K562 (cell line): ENCODE measurements at regions not wholly inside any gene's neighbourhood (a gene's known extent, or its start where the extent isn't known, plus 50 kb on each side); places are given as distances from the start of the nearest gene placed in this dataset.

ENCODE experiments used
- ATAC-seq: fragments of 200-7000 bp; cut with Tn5 transposase; 3 replicates; pipeline ENCODE4 v1.9.1; 2020; ENCODE audit warnings: moderate library complexity
- BruUV-seq: library from RNA; stranded (reverse); fragments of 400-500 nt; replicated peaks from 2 replicates; lab custom pipeline; 2021; lab: Mats Ljungman, UMichigan
- CTCF ChIA-PET: fragments of 300-600 bp; formaldehyde crosslinking; extraction: SDS; loops from one replicate; lab custom pipeline; 2021; ENCODE audit warnings: low intra/inter-chr PET ratio; lab: Yijun Ruan, JAX
- POLR2A ChIA-PET: fragments of 300-600, 350-650 bp; sonication (Branson Sonifier 250); formaldehyde crosslinking; extraction: SDS; loops from one replicate; lab custom pipeline; 2021; ENCODE audit warnings: antibody characterized with exemption, inconsistent platforms; lab: Yijun Ruan, JAX
- DNase-seq, 4 experiments: peaks; one replicate each; pipeline versions ENCODE4 v3.0.0 to v3.0.0-alpha.2; 2011 to 2018; ENCODE audit warnings: low spot score in 3 of 4, mixed read lengths in 3 of 4; ENCODE audit errors: extremely low read depth in 1 of 4
- FAIRE-seq: peaks from 2 replicates; lab custom pipeline; 2011; peaks lifted over from hg19 to GRCh38; lab: Jason Lieb, UNC
- H2AFZ ChIP-seq: 2 replicates; pipeline ENCODE4 v1.6.0; 2011; ENCODE audit warnings: low read depth, low read length, control low read depth, inconsistent platforms
- H3K27ac ChIP-seq: fragments of 200-600 bp; 3 replicates; pipeline ENCODE4 v1.8.0; 2011; ENCODE audit warnings: low read depth, mild to moderate bottlenecking, control low read depth, inconsistent platforms, low read length, moderate library complexity, mixed read lengths; ENCODE audit errors: extremely low read depth
- H3K27me3 ChIP-seq, 2 experiments: fragments of 300-600 bp in 1 of 2; 2 replicates in 1 of 2; 3 replicates in 1 of 2; pipeline versions ENCODE4 v1.6.0 to v1.8.0; 2011; ENCODE audit warnings: inconsistent platforms in 2 of 2, low read length in 2 of 2, mild to moderate bottlenecking in 1 of 2, mixed read lengths in 1 of 2, moderate library complexity in 1 of 2; ENCODE audit not compliant: control insufficient read depth in 2 of 2, insufficient read depth in 2 of 2
- H3K36me3 ChIP-seq: fragments of 300-600 bp; 3 replicates; pipeline ENCODE4 v1.8.0; 2011; ENCODE audit warnings: mild to moderate bottlenecking, low read length, inconsistent platforms; ENCODE audit not compliant: control insufficient read depth, insufficient read depth
- H3K4me1 ChIP-seq, 2 experiments: fragments of 200-600 bp in 1 of 2; replicated peaks in 1 of 2; 2 replicates in 1 of 2; 3 replicates in 1 of 2; pipeline versions ENCODE4 v1.5.1 to v1.8.0; 2011; ENCODE audit warnings: inconsistent platforms in 2 of 2, low read length in 2 of 2, mild to moderate bottlenecking in 1 of 2, mixed read lengths in 1 of 2, moderate library complexity in 1 of 2; ENCODE audit not compliant: control insufficient read depth in 2 of 2, insufficient read depth in 2 of 2
- H3K4me2 ChIP-seq: 2 replicates; pipeline ENCODE4 v1.6.1; 2011; ENCODE audit warnings: low read length, control low read depth, inconsistent platforms, mixed read lengths; ENCODE audit not compliant: insufficient read depth
- H3K4me3 ChIP-seq: fragments of 200-600 bp; sonication (generic), shearing (Covaris generic); 2 replicates; pipeline ENCODE4 v1.5.1; 2016; ENCODE audit warnings: control low read depth, inconsistent platforms
- H3K79me2 ChIP-seq: fragments of 200-600 bp; 3 replicates; pipeline ENCODE4 v1.8.0; 2011; ENCODE audit warnings: low read length, inconsistent platforms; ENCODE audit not compliant: control insufficient read depth, insufficient read depth
- H3K9ac ChIP-seq, 2 experiments: 2 replicates each; pipeline versions ENCODE4 v1.6.0 to v1.6.1; 2011; ENCODE audit warnings: low read depth in 2 of 2, low read length in 2 of 2, control low read depth in 1 of 2, inconsistent platforms in 1 of 2, mild to moderate bottlenecking in 1 of 2, mixed read lengths in 1 of 2; ENCODE audit not compliant: insufficient read depth in 1 of 2
- H3K9me1 ChIP-seq: one replicate; pipeline ENCODE4 v1.6.0; 2011; ENCODE audit warnings: inconsistent platforms, mild to moderate bottlenecking, low read length, moderate library complexity; ENCODE audit not compliant: control insufficient read depth, insufficient read depth
- H3K9me3 ChIP-seq: replicated peaks from 2 replicates; pipeline ENCODE4 v1.5.1; 2011; ENCODE audit warnings: low read depth, low read length, inconsistent platforms; ENCODE audit not compliant: control insufficient read depth, insufficient read depth
- H4K20me1 ChIP-seq: replicated peaks from 2 replicates; pipeline ENCODE4 v1.6.1; 2011; ENCODE audit warnings: low read length, inconsistent platforms, mixed read lengths; ENCODE audit not compliant: control insufficient read depth, insufficient read depth
- BHLHE40 ChIP-seq: IDR thresholded peaks from 2 replicates; pipeline ENCODE4 v1.6.1; 2011; ENCODE audit warnings: low read length, improper control_type of control experiment
- GATAD2A ChIP-seq: fragments of 450-650 bp; IDR thresholded peaks from 2 replicates; pipeline ENCODE4 v1.6.1; 2017
- RAD21 ChIP-seq, 2 experiments: fragments of 250-450 bp in 1 of 2; fragments of 450-650 bp in 1 of 2; sonication (Bioruptor Pico) in 1 of 2; formaldehyde crosslinking in 1 of 2; IDR thresholded peaks in 1 of 2; conservative IDR thresholded peaks in 1 of 2; 2 replicates each; pipeline versions ENCODE4 v1.4.0 to v1.8.0; 2020 to 2022; ENCODE audit warnings: mild to moderate bottlenecking in 2 of 2, moderate library complexity in 1 of 2
- SLC30A9 ChIP-seq: fragments of 250-450 bp; sonication (Bioruptor Pico); IDR thresholded peaks from 2 replicates; pipeline ENCODE4 v1.8.0; 2022; ENCODE audit warnings: mild to moderate bottlenecking, moderate library complexity
- TCF7 ChIP-seq: sonication (generic); IDR thresholded peaks from 2 replicates; pipeline ENCODE4 v1.6.1; 2016; ENCODE audit warnings: antibody characterized with exemption, borderline replicate concordance
- TFAM ChIP-seq: fragments of 250-450 bp; sonication (Bioruptor Pico); conservative IDR thresholded peaks from 2 replicates; pipeline ENCODE4 v1.5.0; 2021; ENCODE audit warnings: mild to moderate bottlenecking, moderate library complexity
- ZMIZ1 ChIP-seq, 2 experiments: fragments of 150-350 bp in 1 of 2; IDR thresholded peaks; 2 replicates each; pipeline ENCODE4 v1.6.1; 2012 to 2016; ENCODE audit warnings: low read depth in 2 of 2, low read length in 2 of 2, mild to moderate bottlenecking in 1 of 2, moderate library complexity in 1 of 2
- ZNF316 ChIP-seq: fragments of 450-650 bp; IDR thresholded peaks from 2 replicates; pipeline ENCODE4 v1.6.1; 2016
- WGBS: fragments of 100-300 bp; shearing (Covaris generic); methylation state at CpG from one replicate; pipeline ENCODE4 v1.1.6; 2016; ENCODE audit warnings: low coverage, mixed read lengths; ENCODE audit not compliant: insufficient coverage; ENCODE audit errors: missing lambda C conversion rate; 5-methylcytosine and 5-hydroxymethylcytosine counted together
- in situ Hi-C: fragments of 300-500 bp; cut with MboI; formaldehyde crosslinking; loops from 4 replicates; pipeline ENCODE4 v1.15.0; 2018; ENCODE audit warnings: inconsistent platforms, mixed read lengths
- intact Hi-C: fragments of 100-400 bp; cut with micrococcal nuclease; formaldehyde crosslinking; loops from 2 replicates; pipeline ENCODE4 v1.14.2; 2022
- TF ChIP-seq, protein P1 (sequence below): sonication (generic); formaldehyde crosslinking; IDR thresholded peaks from 2 replicates; pipeline ENCODE4 v1.5.0; 2020; ENCODE audit warnings: missing genetic modification reagents
- TF ChIP-seq, protein P2 (sequence below): fragments of 450-650 bp; formaldehyde crosslinking; IDR thresholded peaks from 2 replicates; pipeline ENCODE4 v1.4.0; 2020; ENCODE audit warnings: mild to moderate bottlenecking, moderate library complexity

- TF ChIP-seq, protein P1, sequence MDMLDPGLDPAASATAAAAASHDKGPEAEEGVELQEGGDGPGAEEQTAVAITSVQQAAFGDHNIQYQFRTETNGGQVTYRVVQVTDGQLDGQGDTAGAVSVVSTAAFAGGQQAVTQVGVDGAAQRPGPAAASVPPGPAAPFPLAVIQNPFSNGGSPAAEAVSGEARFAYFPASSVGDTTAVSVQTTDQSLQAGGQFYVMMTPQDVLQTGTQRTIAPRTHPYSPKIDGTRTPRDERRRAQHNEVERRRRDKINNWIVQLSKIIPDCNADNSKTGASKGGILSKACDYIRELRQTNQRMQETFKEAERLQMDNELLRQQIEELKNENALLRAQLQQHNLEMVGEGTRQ (CRISPR knock-in tag): peak; percentile 71
- TF ChIP-seq, protein P2, sequence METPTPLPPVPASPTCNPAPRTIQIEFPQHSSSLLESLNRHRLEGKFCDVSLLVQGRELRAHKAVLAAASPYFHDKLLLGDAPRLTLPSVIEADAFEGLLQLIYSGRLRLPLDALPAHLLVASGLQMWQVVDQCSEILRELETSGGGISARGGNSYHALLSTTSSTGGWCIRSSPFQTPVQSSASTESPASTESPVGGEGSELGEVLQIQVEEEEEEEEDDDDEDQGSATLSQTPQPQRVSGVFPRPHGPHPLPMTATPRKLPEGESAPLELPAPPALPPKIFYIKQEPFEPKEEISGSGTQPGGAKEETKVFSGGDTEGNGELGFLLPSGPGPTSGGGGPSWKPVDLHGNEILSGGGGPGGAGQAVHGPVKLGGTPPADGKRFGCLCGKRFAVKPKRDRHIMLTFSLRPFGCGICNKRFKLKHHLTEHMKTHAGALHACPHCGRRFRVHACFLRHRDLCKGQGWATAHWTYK: no peak
- TF ChIP-seq TCF7 (no peak), TFAM (CRISPR knock-in tag) (no peak), ZNF316 (0 out of 2 replicates have a peak, but pooled peaks have one; percentile 20), BHLHE40 (0 out of 2 replicates have a peak, but pooled peaks have one; percentile 8), GATAD2A (no peak)
Measured at GRCh38 chr15:31158858-31159569, 57.5 kb upstream of the TRPM1 start (continued).

DNA sequence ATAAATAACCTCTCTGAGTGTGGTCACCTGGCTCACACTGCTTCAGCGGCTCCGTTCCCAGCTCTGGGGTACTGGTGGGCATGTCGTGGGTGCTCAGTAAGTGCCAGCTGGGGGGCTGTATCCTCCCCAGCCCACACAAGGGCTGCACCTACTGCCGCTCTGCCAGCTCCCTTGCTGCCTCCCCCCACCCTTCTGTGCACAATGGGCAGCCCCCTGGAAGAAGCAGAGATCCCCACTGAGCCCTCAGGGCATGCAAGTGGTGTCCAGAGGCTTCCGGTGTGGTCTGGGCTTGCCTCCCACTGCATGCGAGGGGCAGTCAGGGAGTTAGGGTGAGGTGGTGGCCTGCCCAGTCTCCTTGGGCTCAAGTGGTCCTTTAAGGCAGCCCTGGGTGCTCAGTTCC, 58.3 kb upstream of the TRPM1 start:
- no peak for ATAC-seq
- in situ Hi-C loops: no loop called here

More for the DNA sequence above, 58.3 kb upstream of the TRPM1 start:
- BruUV-seq: no TSS peak
- Histone ChIP-seq H3K9me1 (peaks cover 3% of the 10 kb centered on the region), H3K79me2 (no peaks in the 10 kb centered on the region), H4K20me1 (no peaks in the 10 kb centered on the region), H3K9ac (no peak overlapping the region), H3K4me2 (no peak overlapping the region), H3K9me3 (no peaks in the 10 kb centered on the region), H3K4me1 (peaks cover 0 to 11% of the 10 kb centered on the region in 2 experiments; a peak in 2 of 5 replicates), H3K4me3 (no peak overlapping the region), H3K36me3 (no peaks in the 10 kb centered on the region), H2AFZ (no peak overlapping the region), H3K27me3 (peaks cover 16 to 46% of the 10 kb centered on the region in 2 experiments; a peak in 3 of 5 replicates), H3K27ac (no peak overlapping the region)
- TF ChIP-seq RAD21 (CRISPR knock-in tag; conservative IDR thresholded peaks at IDR 0.05 in 1 of 2, IDR thresholded peaks at IDR 0.05 in 1 of 2) (no peak), SLC30A9 (CRISPR knock-in tag) (no peak), ZMIZ1 (IDR thresholded peaks at IDR 0.05; ENCODE audit: low read depth in 2 of 2, low read length in 2 of 2) (no peak)
- 0% methylated on average over 6 of the region's 6 CpGs for WGBS
- intact Hi-C loops: no loop called here
- ChIA-PET CTCF (no interaction called here), POLR2A (no interaction called here)
- DNase-seq (no peak), FAIRE-seq (no peak)
